ENCODE measurements at regions not wholly inside any gene's neighbourhood (a gene's known extent, or its start where the extent isn't known, plus 50 kb on each side); places are given as distances from the start of the nearest gene placed in this dataset.

GRCh38 chr18:34620258-34620861, 89.7 kb upstream of the DTNA start:
- TF ChIP-seq YY1 (IDR thresholded peaks at IDR 0.05; ENCODE audit: insufficient read depth, insufficient read length) = no peak
- TF ChIP-seq ZNF274 (IDR thresholded peaks at IDR 0.05; ENCODE audit: low read depth, low read length) = no peak
